OCI-LY3 (cell line): ENCODE measurements at regions not wholly inside any gene's neighbourhood (a gene's known extent, or its start where the extent isn't known, plus 50 kb on each side); places are given as distances from the start of the nearest gene placed in this dataset.

Source experiments
- H2AFZ ChIP-seq: fragments of 200-600, 300-600 bp; shearing (Covaris generic); 2 replicates; pipeline ENCODE4 v1.6.0; 2014; ENCODE audit warnings: antibody characterized with exemption, low read depth, low read length
- H3K27ac ChIP-seq: fragments of 200-600, 300-600 bp; sonication (generic); 2 replicates; pipeline ENCODE4 v1.5.1; 2014; ENCODE audit warnings: mild to moderate bottlenecking, low read length, moderate library complexity, mixed read lengths
- H3K27me3 ChIP-seq: fragments of 200-600, 300-600 bp; sonication (generic); 2 replicates; pipeline ENCODE4 v1.6.1; 2014; ENCODE audit warnings: low read depth, low read length, mixed read lengths
- H3K36me3 ChIP-seq: fragments of 200-600, 300-600 bp; sonication (generic); replicated peaks from 2 replicates; pipeline ENCODE3; 2014; ENCODE audit warnings: low read depth, low read length, mixed read lengths
- H3K4me1 ChIP-seq: fragments of 300-600, 200-600 bp; sonication (generic); 2 replicates; pipeline ENCODE4 v1.6.1; 2014; ENCODE audit warnings: low read length, mixed read lengths
- H3K4me2 ChIP-seq: fragments of 200-600, 300-600 bp; sonication (generic); 2 replicates; pipeline ENCODE4 v1.6.1; 2014; ENCODE audit warnings: low read length, mixed read lengths
- H3K4me3 ChIP-seq: fragments of 300-600, 200-600 bp; sonication (generic); 2 replicates; pipeline ENCODE4 v1.5.1; 2014; ENCODE audit warnings: antibody characterized with exemption, mild to moderate bottlenecking, low read length, moderate library complexity
- H3K79me2 ChIP-seq: fragments of 300-600, 200-600 bp; shearing (Covaris generic); 2 replicates; pipeline ENCODE4 v1.6.1; 2014; ENCODE audit warnings: mild to moderate bottlenecking, low read length, mixed read lengths
- H3K9ac ChIP-seq: fragments of 300-600, 200-600 bp; shearing (Covaris generic); 2 replicates; pipeline ENCODE4 v1.6.0; 2014; ENCODE audit warnings: mild to moderate bottlenecking, low read length, moderate library complexity
- H3K9me3 ChIP-seq: fragments of 200-600, 300-600 bp; shearing (Covaris generic); 2 replicates; pipeline ENCODE4 v1.6.1; 2014; ENCODE audit warnings: low read length, mixed read lengths; ENCODE audit not compliant: insufficient read depth
- H4K20me1 ChIP-seq: fragments of 200-600, 300-600 bp; sonication (generic); 2 replicates; pipeline ENCODE4 v1.6.1; 2016; ENCODE audit warnings: low read length, mixed read lengths; ENCODE audit not compliant: insufficient read depth
- EZH2phosphoT487 ChIP-seq: fragments of 200-600 bp; shearing (Covaris generic); IDR thresholded peaks from 2 replicates; pipeline ENCODE4 v1.6.1; 2018; ENCODE audit warnings: antibody characterized with exemption, mixed run types, low read depth
- TF ChIP-seq, protein P1 (sequence below): fragments of 200-600, 300-600 bp; sonication (generic); IDR thresholded peaks from 2 replicates; pipeline ENCODE4 v1.5.1; 2014; ENCODE audit warnings: antibody characterized with exemption, low read length, low read depth

GRCh38 chr3:99565331-99565730, 73.1 kb upstream of the COL8A1 start:
- Histone ChIP-seq H4K20me1 (no peaks in the 10 kb centered on the region), H3K4me1 (no peaks in the 10 kb centered on the region), H3K4me3 (no peak overlapping the region), H2AFZ (no peak overlapping the region), H3K9ac (no peak overlapping the region), H3K27me3 (0 out of 2 replicates have a peak, but pooled peaks cover 3% of the 10 kb centered on the region), H3K79me2 (no peaks in the 10 kb centered on the region), H3K9me3 (no peaks in the 10 kb centered on the region), H3K36me3 (no peaks in the 10 kb centered on the region), H3K4me2 (no peak overlapping the region), H3K27ac (no peak overlapping the region)
- TF ChIP-seq, protein P1, sequence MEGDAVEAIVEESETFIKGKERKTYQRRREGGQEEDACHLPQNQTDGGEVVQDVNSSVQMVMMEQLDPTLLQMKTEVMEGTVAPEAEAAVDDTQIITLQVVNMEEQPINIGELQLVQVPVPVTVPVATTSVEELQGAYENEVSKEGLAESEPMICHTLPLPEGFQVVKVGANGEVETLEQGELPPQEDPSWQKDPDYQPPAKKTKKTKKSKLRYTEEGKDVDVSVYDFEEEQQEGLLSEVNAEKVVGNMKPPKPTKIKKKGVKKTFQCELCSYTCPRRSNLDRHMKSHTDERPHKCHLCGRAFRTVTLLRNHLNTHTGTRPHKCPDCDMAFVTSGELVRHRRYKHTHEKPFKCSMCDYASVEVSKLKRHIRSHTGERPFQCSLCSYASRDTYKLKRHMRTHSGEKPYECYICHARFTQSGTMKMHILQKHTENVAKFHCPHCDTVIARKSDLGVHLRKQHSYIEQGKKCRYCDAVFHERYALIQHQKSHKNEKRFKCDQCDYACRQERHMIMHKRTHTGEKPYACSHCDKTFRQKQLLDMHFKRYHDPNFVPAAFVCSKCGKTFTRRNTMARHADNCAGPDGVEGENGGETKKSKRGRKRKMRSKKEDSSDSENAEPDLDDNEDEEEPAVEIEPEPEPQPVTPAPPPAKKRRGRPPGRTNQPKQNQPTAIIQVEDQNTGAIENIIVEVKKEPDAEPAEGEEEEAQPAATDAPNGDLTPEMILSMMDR: no peak
- no peak for TF ChIP-seq EZH2phosphoT487

- Histone ChIP-seq H3K4me2 (no peak overlapping the region), H3K36me3 (no peaks in the 10 kb centered on the region), H3K9me3 (no peaks in the 10 kb centered on the region), H4K20me1 (no peaks in the 10 kb centered on the region), H3K79me2 (no peaks in the 10 kb centered on the region), H2AFZ (no peak overlapping the region), H3K9ac (no peak overlapping the region), H3K27me3 (0 out of 2 replicates have a peak, but pooled peaks cover 3% of the 10 kb centered on the region), H3K4me3 (no peak overlapping the region), H3K27ac (no peak overlapping the region), H3K4me1 (no peaks in the 10 kb centered on the region)
- TF ChIP-seq, protein P1: no peak
- TF ChIP-seq EZH2phosphoT487: no peak
Measured at GRCh38 chr3:99562990-99563607, 75.3 kb upstream of the COL8A1 start.

GRCh38 chr3:99562138-99562537, 76.3 kb upstream of the COL8A1 start:
- Histone ChIP-seq H3K27me3 (0 out of 2 replicates have a peak, but pooled peaks cover 3% of the 10 kb centered on the region), H3K9ac (no peak overlapping the region), H3K4me2 (no peak overlapping the region), H3K4me1 (no peaks in the 10 kb centered on the region), H3K79me2 (no peaks in the 10 kb centered on the region), H4K20me1 (no peaks in the 10 kb centered on the region), H3K27ac (no peak overlapping the region), H3K4me3 (no peak overlapping the region), H3K9me3 (no peaks in the 10 kb centered on the region), H2AFZ (no peak overlapping the region), H3K36me3 (no peaks in the 10 kb centered on the region)
- TF ChIP-seq, protein P1: no peak
- TF ChIP-seq EZH2phosphoT487: no peak

- Histone ChIP-seq H3K36me3 (no peaks in the 10 kb centered on the region), H3K79me2 (no peaks in the 10 kb centered on the region), H4K20me1 (no peaks in the 10 kb centered on the region), H3K4me2 (no peak overlapping the region), H3K4me3 (no peak overlapping the region), H3K27me3 (0 out of 2 replicates have a peak, but pooled peaks cover 3% of the 10 kb centered on the region), H3K9me3 (no peaks in the 10 kb centered on the region), H3K9ac (no peak overlapping the region), H3K4me1 (no peaks in the 10 kb centered on the region), H3K27ac (no peak overlapping the region), H2AFZ (no peak overlapping the region)
- TF ChIP-seq, protein P1: no peak
- TF ChIP-seq EZH2phosphoT487: no peak
Measured at GRCh38 chr3:99561056-99561455, 77.3 kb upstream of the COL8A1 start.
